ENCODE measurements at regions not wholly inside any gene's neighbourhood (a gene's known extent, or its start where the extent isn't known, plus 50 kb on each side); places are given as distances from the start of the nearest gene placed in this dataset.

DNA sequence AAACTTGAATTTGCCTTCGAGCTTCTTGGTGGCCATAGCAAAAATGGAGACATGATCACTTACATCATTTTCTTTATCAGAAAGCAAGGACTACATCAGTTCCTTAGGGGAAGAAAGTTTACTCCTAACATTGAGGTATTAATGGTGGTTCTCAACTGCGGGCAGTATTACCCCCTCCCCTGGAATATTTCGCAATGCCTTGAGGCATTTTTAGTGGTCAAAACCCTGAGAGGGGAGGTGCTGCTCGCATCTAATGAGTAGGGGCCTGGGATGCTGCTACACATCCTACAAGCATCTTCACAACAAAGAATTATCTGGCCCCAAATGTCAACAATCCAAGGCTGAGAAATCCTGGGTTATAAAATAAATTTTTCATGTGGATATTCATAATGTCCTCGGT lies 222.2 kb upstream of the TSHZ2 start:
- Histone ChIP-seq H3K27me3 (ENCODE audit: insufficient read depth, low read length, poor library complexity) (no peaks in the 10 kb centered on the region), H2AFZ (ENCODE audit: low read depth, low read length) (no peak overlapping the region)
- TF ChIP-seq, protein P1, sequence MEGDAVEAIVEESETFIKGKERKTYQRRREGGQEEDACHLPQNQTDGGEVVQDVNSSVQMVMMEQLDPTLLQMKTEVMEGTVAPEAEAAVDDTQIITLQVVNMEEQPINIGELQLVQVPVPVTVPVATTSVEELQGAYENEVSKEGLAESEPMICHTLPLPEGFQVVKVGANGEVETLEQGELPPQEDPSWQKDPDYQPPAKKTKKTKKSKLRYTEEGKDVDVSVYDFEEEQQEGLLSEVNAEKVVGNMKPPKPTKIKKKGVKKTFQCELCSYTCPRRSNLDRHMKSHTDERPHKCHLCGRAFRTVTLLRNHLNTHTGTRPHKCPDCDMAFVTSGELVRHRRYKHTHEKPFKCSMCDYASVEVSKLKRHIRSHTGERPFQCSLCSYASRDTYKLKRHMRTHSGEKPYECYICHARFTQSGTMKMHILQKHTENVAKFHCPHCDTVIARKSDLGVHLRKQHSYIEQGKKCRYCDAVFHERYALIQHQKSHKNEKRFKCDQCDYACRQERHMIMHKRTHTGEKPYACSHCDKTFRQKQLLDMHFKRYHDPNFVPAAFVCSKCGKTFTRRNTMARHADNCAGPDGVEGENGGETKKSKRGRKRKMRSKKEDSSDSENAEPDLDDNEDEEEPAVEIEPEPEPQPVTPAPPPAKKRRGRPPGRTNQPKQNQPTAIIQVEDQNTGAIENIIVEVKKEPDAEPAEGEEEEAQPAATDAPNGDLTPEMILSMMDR (IDR thresholded peaks at IDR 0.05; ENCODE audit: borderline replicate concordance, extremely low read depth, low read length, poor library complexity, severe bottlenecking): no peak
- TF ChIP-seq EZH2 (IDR thresholded peaks at IDR 0.05; ENCODE audit: borderline replicate concordance, low read depth, low read length, severe bottlenecking): no peak

DNA sequence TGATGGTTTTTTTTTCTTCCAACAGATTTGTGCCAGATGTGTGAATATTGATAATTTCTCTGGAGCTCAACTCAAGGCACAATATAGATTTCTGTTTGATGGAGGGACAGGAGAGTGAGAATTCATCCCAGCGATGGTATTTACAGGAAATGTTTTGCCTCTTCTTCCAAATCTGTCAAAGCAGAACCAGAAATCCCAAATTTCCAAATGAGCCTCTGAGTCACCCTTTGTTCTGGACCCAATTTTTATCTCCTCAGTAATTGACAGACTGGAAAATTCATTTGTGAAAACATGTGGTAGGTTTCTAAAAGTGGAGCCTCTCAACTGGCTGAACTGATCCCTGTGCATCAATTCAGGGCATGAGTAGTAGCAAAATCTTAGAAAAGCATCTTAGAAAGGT lies 223.2 kb upstream of the TSHZ2 start:
- Histone ChIP-seq H4K20me1 (ENCODE audit: insufficient read depth, low read length) (no peaks in the 10 kb centered on the region), H3K4me1 (ENCODE audit: insufficient read depth, low read length) (no peaks in the 10 kb centered on the region), H3K9ac (ENCODE audit: low read depth, low read length) (no peak overlapping the region), H3K27me3 (ENCODE audit: insufficient read depth, low read length, poor library complexity) (no peaks in the 10 kb centered on the region), H3K4me2 (ENCODE audit: insufficient read depth, low read length) (no peak overlapping the region), H3K4me3 (ENCODE audit: low read depth in 1 of 2, low read length in 2 of 2) (no peak overlapping the region), H3K36me3 (ENCODE audit: insufficient read depth, low read length) (no peaks in the 10 kb centered on the region), H2AFZ (ENCODE audit: low read depth, low read length) (no peak overlapping the region), H3K9me3 (ENCODE audit: insufficient read depth, low read length, severe bottlenecking) (no peaks in the 10 kb centered on the region), H3K79me2 (ENCODE audit: insufficient read depth, low read length) (no peaks in the 10 kb centered on the region), H3K27ac (ENCODE audit: low read length) (no peak overlapping the region)
- DNase-seq (no peak), ATAC-seq (ENCODE audit: insufficient read depth, low read depth) (no peak)
- TF ChIP-seq, protein P1 (IDR thresholded peaks at IDR 0.05; ENCODE audit: borderline replicate concordance, extremely low read depth, low read length, poor library complexity, severe bottlenecking): no peak
- no peak for TF ChIP-seq EZH2 (IDR thresholded peaks at IDR 0.05; ENCODE audit: borderline replicate concordance, low read depth, low read length, severe bottlenecking)

More for the DNA sequence above, 222.2 kb upstream of the TSHZ2 start:
- H3K4me3 ChIP-seq (ENCODE audit: low read depth in 1 of 2, low read length in 2 of 2): no peak overlapping the region
- DNase-seq: no peak
- no peak overlapping the region for H3K9ac ChIP-seq (ENCODE audit: low read depth, low read length)
- H3K79me2 ChIP-seq (ENCODE audit: insufficient read depth, low read length): no peaks in the 10 kb centered on the region
- no peak overlapping the region for H3K4me2 ChIP-seq (ENCODE audit: insufficient read depth, low read length)
- no peaks in the 10 kb centered on the region for H3K9me3 ChIP-seq (ENCODE audit: insufficient read depth, low read length, severe bottlenecking)
- no peak overlapping the region for H3K27ac ChIP-seq (ENCODE audit: low read length)
- H3K4me1 ChIP-seq (ENCODE audit: insufficient read depth, low read length): no peaks in the 10 kb centered on the region
- H3K36me3 ChIP-seq (ENCODE audit: insufficient read depth, low read length): no peaks in the 10 kb centered on the region
- ATAC-seq (ENCODE audit: insufficient read depth, low read depth): no peak
- H4K20me1 ChIP-seq (ENCODE audit: insufficient read depth, low read length): no peaks in the 10 kb centered on the region

DNA sequence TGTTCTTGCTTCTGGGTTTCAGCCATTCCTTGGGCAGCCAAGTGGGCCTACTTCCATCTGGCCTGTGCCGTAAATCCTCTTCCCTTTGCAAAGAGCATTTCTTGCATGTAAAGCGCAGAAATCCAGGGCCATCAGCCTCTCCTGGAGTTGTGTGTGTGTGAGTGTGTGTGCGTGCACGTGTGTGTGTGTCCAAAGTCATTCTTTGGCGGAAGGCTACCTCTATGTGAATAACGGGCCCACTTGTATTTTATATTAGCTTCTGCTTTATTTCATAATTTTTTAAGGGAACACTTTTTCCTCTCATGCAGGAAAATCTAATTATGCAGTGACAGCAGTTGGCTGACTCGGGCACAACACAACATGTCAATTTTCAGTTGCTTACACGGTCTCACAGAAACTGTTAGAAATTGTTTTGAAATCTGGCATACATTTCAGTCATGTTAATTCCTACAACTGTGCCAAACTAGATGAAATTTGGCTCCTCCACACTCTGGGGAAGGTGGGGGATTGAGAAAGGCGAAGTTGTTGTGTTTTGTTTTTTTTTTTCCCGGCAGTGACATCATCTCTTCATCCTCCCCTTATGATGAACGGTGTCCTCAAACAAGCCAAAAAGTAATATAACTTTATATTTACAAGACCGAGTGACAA lies 223.7 kb upstream of the TSHZ2 start:
- ATAC-seq (ENCODE audit: insufficient read depth, low read depth): no peak

More for the DNA sequence above, 223.7 kb upstream of the TSHZ2 start:
- H3K4me3 ChIP-seq (ENCODE audit: low read depth in 1 of 2, low read length in 2 of 2): no peak overlapping the region
- no peaks in the 10 kb centered on the region for H3K36me3 ChIP-seq (ENCODE audit: insufficient read depth, low read length)
- H3K79me2 ChIP-seq (ENCODE audit: insufficient read depth, low read length): no peaks in the 10 kb centered on the region
- no peak for DNase-seq
- no peak overlapping the region for H3K9ac ChIP-seq (ENCODE audit: low read depth, low read length)
- no peaks in the 10 kb centered on the region for H3K27me3 ChIP-seq (ENCODE audit: insufficient read depth, low read length, poor library complexity)
- no peak overlapping the region for H2AFZ ChIP-seq (ENCODE audit: low read depth, low read length)
- TF ChIP-seq, protein P1 (IDR thresholded peaks at IDR 0.05; ENCODE audit: borderline replicate concordance, extremely low read depth, low read length, poor library complexity, severe bottlenecking): no peak
- no peak for TF ChIP-seq EZH2 (IDR thresholded peaks at IDR 0.05; ENCODE audit: borderline replicate concordance, low read depth, low read length, severe bottlenecking)
- H3K27ac ChIP-seq (ENCODE audit: low read length): no peak overlapping the region
- no peaks in the 10 kb centered on the region for H3K4me1 ChIP-seq (ENCODE audit: insufficient read depth, low read length)
- H4K20me1 ChIP-seq (ENCODE audit: insufficient read depth, low read length): no peaks in the 10 kb centered on the region
- no peak overlapping the region for H3K4me2 ChIP-seq (ENCODE audit: insufficient read depth, low read length)
- no peaks in the 10 kb centered on the region for H3K9me3 ChIP-seq (ENCODE audit: insufficient read depth, low read length, severe bottlenecking)
